Activated gamma-delta T cell treated with Interleukin-2 at 50 U/mL for 16 hours (primary cell): ENCODE measurements at regions not wholly inside any gene's neighbourhood (a gene's known extent, or its start where the extent isn't known, plus 50 kb on each side); places are given as distances from the start of the nearest gene placed in this dataset.

Experiments
- DNase-seq: peaks from one replicate; pipeline ENCODE4 v3.0.0-alpha.2; 2020

DNA sequence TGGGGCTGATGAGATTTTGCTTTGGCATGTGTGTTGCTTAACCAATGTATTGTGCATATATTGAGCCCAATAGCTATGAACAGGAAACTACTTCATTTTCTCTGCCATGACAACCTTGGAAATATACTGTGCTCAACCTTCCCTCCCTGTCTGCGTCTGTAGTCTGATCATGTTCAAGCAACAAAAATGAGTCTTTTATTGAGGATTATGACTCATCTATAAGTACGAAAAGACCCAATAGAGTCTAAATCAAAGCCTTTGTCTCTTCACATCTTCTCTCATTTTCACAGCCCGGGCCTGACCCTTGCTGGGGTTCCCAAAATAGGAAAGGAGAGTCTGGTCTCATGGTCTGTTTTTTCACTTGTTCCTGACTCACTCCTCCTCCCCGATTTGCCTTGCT is 158.2 kb downstream of the CAND1 start:
- no peak for DNase-seq

GRCh38 chr12:67428431-67428830 is 159.3 kb downstream of the CAND1 start:
- DNase-seq, result no peak

DNA sequence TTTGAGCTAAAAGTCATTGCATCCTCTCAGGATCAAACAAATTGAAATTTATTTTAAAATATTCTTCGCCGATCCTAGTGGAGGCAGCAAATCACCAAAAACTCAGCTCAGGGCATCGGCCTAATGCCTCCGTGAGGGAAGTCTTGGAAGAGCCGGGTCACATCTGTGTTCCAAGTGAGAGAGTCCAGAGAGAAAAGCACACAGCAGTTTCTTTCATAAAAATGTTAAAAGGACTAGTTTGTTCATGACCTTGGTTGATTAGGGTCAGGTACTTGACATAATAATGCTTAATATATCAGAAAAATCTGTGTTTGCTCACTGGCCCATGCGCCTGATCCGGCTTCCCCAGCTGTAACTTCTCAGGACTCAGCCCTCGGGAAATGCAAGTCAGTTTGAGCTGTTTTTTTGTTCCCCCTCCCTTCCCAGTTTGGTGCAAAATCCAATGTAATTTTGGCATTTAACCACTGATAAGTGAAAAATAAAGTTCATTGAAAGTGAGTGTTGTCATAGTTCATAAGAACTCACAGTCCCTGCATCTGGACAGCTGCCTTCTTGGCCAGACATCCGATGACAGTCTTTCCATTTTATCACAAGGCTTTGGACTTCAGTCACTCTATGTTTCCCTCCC is 161.7 kb downstream of the CAND1 start:
- no peak for DNase-seq

DNA sequence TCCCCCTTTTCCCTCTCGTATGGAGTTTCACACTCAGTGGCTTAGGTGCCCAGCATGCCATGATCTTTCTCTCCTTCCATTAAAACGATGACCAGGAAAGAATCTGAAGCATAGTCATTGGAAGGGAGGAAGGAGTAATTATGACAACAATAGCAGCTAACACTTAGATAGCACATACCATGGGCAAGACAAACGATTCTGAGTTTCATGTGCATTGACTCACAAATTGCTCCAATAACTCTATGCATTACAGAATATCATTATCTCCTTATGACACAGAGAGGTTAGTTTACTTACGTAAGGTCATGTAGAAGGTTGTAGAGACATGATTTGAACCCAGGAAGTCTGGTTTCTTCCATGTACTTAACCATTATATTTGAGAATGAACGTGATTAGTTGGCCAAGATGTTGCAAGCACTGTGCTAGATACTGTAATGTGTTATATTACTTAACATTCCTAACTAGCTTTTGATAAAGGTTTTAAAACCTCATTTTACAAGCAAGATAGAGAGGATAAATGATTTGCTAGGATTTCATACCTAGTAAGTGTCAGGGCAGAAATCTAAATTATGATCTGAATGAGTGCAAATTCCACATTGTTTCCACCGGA is 162.4 kb downstream of the CAND1 start:
- no peak for DNase-seq

GRCh38 chr12:67433385-67434175 is 164.4 kb downstream of the CAND1 start:
- DNase-seq, result no peak

DNA sequence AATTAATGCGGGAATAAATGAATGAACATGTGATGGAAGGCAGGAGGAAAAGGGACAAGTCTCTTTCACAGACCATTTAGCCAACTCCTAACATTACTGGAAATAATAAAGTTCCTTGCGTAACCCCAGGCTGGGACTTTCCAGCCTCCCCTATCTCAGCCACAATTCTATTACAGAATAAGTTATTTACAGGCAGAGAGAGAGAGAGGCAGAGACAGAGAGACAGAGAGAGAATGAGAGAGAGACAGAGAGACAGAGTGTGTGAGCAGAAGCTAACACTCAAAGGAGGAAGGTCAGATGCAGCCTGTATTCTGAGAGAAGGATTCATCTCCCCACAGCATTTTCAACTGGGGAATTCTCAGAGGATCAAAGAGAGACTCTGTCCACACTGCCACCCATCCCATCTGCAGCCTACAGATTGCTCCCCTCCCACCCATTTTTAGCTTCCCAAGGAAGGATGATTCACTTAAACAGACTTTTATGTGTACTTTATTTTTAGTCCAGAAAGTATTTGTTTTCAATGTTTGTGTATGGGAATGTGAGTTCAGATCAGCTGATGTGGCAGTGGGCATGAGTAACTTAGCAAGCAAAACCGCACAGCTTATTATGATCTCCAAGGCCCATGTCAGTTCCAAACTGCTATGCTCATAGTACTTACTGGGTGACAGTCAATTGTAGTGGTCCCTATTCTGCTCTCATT is 165.7 kb downstream of the CAND1 start:
- DNase-seq, result no peak

GRCh38 chr12:67436230-67436629 is 167.1 kb downstream of the CAND1 start:
- no peak for DNase-seq

- DNase-seq, result no peak
These were observed 167.9 kb downstream of the CAND1 start for GRCh38 chr12:67437011-67437410.

DNA sequence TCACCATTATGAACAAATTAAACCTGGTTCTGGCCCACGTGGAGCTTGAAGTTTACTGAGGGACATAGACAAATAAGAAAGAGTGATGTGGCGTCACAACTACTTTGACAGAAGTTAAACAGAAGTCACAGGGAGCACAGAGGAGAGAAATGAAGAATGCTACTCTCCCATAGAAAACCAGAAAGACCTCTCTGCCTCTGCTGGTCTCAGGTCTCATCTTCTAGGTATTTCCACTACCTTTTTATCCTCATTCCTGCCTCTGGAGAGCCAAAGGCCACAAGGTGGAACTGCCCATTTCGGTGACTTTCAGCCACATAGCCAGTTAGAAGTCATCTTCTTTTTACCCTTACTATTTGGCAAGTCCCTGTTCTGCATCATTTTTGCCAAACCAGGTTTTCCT is 170.5 kb downstream of the CAND1 start:
- DNase-seq, result no peak

- DNase-seq, result peak; percentile 81
These were observed 172.7 kb downstream of the CAND1 start for GRCh38 chr12:67441736-67442346.

DNA sequence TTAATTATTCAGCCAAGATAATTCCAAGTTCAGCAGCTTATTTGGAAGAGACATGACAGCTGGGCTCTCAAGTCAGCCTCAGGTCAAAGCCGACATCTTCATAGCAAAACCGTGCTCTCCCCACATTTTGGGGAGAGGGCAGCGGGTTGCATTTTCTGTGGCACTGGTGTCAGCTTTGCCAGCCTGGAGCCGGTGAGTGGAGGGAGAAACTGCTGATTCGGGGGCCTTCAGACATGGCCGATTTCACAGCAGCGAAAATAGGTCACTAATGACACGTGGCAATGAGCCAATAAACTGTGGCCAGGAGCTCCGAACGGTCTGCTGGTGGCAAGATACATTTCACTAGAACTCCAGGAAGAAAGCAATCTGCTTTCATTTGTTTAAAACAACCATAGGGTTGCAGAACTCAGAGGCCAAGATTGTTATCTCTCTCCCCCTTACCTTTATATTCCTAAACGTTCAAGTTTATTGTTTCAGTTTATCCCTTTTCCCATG is 173.2 kb downstream of the CAND1 start:
- no peak for DNase-seq

DNA sequence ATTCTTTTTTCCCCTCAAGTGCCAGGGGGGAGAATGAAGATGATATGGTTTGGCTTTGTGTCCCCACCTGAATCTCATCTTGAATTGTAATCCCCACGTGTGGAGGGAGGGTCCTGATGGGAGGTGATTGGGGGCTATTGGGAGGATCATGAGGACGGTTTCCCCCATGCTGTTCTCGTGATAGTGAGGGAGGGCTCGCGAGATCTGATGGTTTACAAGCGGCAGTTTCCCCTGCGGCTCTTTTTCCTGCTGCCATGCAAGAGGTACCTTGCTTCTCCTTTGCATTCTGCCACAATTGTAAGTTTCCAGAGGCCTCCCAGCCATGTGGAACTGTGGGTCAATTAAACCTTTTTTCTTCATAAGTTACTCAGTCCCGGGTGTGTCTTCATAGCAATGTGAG is 173.7 kb downstream of the CAND1 start:
- DNase-seq, result no peak

GRCh38 chr12:67444542-67444941 is 175.4 kb downstream of the CAND1 start:
- DNase-seq, result no peak

GRCh38 chr12:67446716-67447115 is 177.6 kb downstream of the CAND1 start:
- no peak for DNase-seq

- DNase-seq, result no peak
These were observed 178.0 kb downstream of the CAND1 start for GRCh38 chr12:67447180-67447579.

DNA sequence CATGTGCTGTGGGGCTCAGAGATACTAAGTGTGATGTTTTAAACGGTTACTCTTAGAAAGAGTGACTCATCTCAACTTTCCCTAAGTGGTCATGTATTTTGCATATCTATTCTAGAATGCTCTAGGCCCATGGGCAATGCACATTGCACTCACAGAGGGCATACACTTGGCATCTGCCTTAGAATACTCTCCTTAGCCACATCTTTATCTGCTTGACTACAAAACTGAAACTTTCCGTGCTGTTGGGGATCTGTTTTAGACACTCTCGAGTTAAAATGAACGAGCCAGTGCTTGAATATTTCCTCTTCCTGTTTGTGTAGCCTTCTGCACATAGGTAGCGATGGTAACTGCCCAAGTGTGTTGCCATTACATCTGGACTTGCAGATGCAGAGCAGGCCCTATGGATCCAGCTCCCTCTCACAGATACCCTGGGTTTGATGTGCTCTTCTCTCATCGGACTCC is 180.5 kb downstream of the CAND1 start:
- no peak for DNase-seq

- DNase-seq, result no peak
These were observed 181.3 kb downstream of the CAND1 start for GRCh38 chr12:67450441-67450840.

- DNase-seq, result no peak
These were observed 182.0 kb downstream of the CAND1 start for GRCh38 chr12:67451206-67451605.

DNA sequence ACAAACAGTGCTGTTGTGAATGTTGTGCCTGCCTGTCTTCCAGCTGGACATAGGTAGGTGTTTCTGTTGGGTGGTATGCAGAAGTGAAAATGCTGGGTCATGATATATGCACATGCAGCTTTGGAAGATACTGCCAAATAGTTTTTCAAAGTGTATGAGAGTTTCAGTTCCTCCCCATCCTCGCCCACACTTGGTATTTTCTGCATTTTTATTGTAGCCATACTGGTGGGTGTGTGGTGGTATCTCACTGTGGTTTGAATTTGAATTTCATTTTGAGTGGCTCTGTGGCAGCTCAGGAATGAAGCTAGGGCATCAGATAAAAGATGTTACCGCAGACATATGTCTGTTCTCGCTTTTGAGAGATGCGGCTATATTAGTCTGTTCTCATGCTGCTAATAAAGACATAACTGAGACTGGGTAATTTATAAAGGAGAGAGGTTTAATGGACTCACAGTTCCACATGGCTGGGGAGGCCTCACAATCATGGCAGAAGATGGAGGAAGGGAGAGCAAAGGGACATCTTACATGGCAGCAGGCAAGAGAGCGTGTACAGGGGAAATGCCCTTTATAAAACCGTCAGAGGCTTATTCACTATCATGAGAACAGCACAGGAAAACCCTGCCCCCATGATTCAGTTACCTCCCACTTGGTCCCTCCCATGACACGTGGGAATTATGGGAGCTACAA is 183.1 kb downstream of the CAND1 start:
- DNase-seq, result no peak

DNA sequence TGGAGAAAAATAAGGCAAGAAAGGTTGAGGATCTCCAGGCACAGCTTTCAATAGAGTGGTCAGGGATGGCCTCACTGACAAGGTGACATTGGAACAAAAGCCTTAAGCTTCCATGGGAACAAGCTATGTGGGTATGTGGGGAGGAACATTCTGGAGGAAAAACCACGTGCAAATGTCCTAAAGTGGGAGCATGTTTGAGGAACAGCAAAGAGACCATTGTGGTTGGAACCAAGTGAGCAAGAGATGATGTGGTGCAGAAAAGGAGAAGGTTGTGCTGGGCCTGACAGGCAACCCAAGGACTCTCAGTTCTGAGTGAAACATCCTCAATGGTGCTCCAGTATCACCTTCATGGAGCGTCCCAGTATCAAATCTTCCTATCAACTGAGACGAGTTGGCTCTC is 184.0 kb downstream of the CAND1 start:
- no peak for DNase-seq

DNA sequence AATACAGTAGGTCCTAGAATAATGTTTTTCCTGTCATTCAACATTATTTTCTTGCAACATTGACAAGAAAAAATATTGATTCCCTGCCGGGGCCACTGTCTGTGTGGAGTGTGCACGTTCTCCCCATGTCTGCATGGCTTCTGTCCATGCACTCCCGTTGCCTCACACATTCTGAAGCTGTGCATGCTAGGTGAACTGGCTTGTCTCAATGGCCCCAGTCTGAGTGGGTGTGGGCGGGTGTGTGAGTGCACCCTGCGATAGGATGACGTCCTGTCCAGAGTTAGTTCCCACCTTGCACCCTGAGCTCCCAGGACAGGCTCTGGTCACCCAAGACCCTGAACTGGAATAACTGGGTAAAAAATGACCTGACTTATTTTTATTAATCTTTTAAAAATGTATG is 186.1 kb downstream of the CAND1 start:
- DNase-seq, result no peak

DNA sequence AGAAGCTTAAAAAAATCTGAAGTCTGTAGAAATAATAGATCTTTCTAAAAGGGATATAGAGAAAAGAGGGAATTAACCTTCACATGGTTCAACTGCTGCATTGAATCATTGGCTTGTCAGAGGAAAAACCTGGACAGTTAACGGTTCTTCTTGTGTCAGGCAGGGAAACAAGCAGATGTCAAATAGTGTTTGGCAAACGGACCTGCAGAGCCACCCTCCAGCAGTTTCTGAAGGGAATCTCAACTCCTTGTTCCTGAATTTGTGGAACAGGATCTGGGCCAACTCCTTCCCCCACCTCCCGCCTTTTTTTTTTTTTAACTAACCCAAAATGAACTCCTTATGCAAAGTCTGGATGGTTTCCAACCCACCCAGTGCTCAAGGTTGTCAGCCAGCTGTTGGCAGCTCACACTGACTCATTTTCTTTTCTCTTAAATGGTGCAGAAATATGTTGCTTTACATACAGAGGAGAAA is 187.3 kb downstream of the CAND1 start:
- DNase-seq, result no peak
